ENCODE measurements at regions not wholly inside any gene's neighbourhood (a gene's known extent, or its start where the extent isn't known, plus 50 kb on each side); places are given as distances from the start of the nearest gene placed in this dataset.
"Not testable (repeated sequence)": the region's sequence is repeated elsewhere in the genome, so short reads cannot be mapped to it uniquely, and the experiment has no call there.

- not testable (repeated sequence) for DNase-seq
These were observed 52.6 kb upstream of the ZPLD1 start for GRCh38 chr3:102382201-102382600.

Data from nucleus accumbens (tissue), 56 donors.